ENCODE measurements at regions not wholly inside any gene's neighbourhood (a gene's known extent, or its start where the extent isn't known, plus 50 kb on each side); places are given as distances from the start of the nearest gene placed in this dataset.
"Not testable (repeated sequence)": the region's sequence is repeated elsewhere in the genome, so short reads cannot be mapped to it uniquely, and the experiment has no call there.

DNA sequence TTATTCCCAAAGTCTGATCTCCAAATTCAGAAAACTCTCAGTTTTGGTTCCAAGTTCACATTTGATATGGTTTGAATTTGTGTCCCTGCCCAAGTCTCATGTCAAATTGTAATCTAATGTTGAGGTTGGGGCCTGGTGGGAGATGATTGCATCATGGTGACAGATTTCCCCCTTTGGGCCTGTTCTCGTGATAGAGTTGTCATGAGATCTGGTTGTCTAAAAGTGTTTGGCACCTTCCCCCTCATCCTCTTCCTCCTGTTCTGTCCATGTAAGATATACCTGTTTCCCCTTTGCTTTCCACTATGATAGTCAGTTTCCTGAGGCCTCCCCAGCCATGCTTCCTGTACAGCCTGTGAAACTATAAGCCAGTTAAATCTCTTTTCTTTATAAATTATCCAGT, 138.6 kb downstream of the ARL4A start:
- H3K27me3 Mint-ChIP-seq: no peaks in the 10 kb centered on the region
- H3K36me3 Mint-ChIP-seq: no peaks in the 10 kb centered on the region
- H3K27ac Mint-ChIP-seq: no peak overlapping the region
- no peaks in the 10 kb centered on the region for H3K4me1 Mint-ChIP-seq (ENCODE audit: low read depth in 2 of 2)
- H3K4me3 Mint-ChIP-seq: no peak overlapping the region
- ATAC-seq (no peak), DNase-seq (ENCODE audit: low spot score) (no peak)
- H3K9me3 Mint-ChIP-seq: peaks cover 6% of the 10 kb centered on the region

DNA sequence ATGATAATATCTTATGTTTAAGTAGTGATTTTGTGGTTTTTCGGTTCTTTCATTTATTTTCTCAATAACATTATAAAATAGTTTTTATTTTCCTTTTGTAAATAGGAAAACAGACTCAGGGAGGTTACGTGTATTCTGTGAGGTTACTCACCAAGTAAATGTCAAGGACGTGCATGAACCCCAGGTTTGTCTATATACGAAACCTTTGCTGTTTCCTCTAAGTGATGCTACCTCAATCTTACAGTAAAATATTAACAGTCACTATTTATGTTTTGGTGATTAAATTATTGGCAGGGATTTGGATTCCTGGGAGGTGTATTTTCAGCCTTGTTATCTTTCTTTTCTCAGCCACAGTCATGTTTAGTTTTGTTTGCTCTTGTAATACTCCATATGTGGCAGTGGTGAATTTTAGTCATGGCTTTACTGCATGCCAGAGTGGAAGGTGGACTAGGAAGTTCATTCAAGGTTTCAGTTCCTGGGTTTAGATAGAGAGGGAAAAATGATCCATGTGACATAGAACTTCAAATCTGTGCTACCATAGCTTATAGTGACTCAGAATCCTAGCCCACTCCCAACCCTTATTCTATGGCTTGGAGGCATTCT, 139.9 kb downstream of the ARL4A start:
- H3K9me3 Mint-ChIP-seq: peaks cover 6% of the 10 kb centered on the region
- no peaks in the 10 kb centered on the region for H3K36me3 Mint-ChIP-seq
- H3K4me3 Mint-ChIP-seq: no peak overlapping the region
- H3K27ac Mint-ChIP-seq: no peak overlapping the region
- ATAC-seq (no peak), DNase-seq (ENCODE audit: low spot score) (no peak)
- no peaks in the 10 kb centered on the region for H3K4me1 Mint-ChIP-seq (ENCODE audit: low read depth in 2 of 2)
- H3K27me3 Mint-ChIP-seq: no peaks in the 10 kb centered on the region

- no peaks in the 10 kb centered on the region for H3K27me3 Mint-ChIP-seq
- no peak overlapping the region for H3K4me3 Mint-ChIP-seq
- no peak overlapping the region for H3K27ac Mint-ChIP-seq
- no peaks in the 10 kb centered on the region for H3K4me1 Mint-ChIP-seq (ENCODE audit: low read depth in 2 of 2)
- peaks cover 7% of the 10 kb centered on the region for H3K9me3 Mint-ChIP-seq
- ATAC-seq: no peak
- peaks cover 2% of the 10 kb centered on the region for H3K36me3 Mint-ChIP-seq
- no peak for DNase-seq (ENCODE audit: low spot score)
These were observed 140.5 kb downstream of the ARL4A start for GRCh38 chr7:12827920-12828319.

DNA sequence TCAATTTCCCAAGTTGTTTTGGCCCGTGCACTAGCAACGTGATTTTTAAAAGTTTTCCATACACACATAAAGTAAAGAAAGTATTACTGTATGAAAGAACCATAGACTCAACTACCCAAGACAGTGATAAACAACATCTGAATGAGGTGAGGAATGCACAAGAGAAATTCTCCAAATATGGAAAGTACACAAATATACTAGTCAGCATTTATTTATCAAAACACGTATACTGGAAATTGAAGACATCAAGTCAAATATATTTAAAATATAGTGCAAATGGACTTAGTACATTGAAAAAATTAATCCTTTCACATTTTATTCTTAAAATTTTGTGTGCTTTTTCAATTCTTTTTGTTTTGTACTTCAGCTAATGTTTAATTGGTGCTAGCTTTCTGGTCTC, 143.6 kb downstream of the ARL4A start:
- Mint-ChIP-seq H3K27me3 (no peaks in the 10 kb centered on the region), H3K4me3 (no peak overlapping the region)
- no peak for DNase-seq (ENCODE audit: low spot score)

DNA sequence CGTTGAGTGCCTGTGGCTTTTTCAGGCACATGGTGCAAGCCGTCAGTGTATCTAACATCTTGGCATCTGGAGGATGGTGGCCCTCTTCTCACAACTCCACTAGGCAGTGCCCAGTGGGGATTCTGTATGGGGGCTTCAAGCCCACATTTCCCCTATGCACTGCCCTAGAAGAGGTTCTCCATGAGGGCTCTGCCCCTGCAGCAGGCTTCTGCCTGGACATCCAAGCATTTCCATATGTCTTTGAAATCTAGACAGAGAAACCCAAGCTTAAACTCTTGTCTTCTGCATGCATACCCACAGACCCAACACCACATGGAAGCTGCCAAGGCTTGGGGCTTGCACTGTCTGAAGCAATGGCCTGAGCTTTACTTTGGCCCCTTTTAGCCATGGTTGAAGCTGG, 146.4 kb downstream of the ARL4A start:
- H3K9me3 Mint-ChIP-seq: peaks cover 12% of the 10 kb centered on the region
- ATAC-seq (no peak), DNase-seq (ENCODE audit: low spot score) (no peak)
- no peaks in the 10 kb centered on the region for H3K4me1 Mint-ChIP-seq (ENCODE audit: low read depth in 2 of 2)
- H3K27me3 Mint-ChIP-seq: no peaks in the 10 kb centered on the region
- no peak overlapping the region for H3K27ac Mint-ChIP-seq
- H3K36me3 Mint-ChIP-seq: peaks cover 5% of the 10 kb centered on the region
- no peak overlapping the region for H3K4me3 Mint-ChIP-seq

More for the DNA sequence above, 143.6 kb downstream of the ARL4A start:
- Mint-ChIP-seq H3K4me1 (ENCODE audit: low read depth in 2 of 2) (no peaks in the 10 kb centered on the region), H3K36me3 (peaks cover 5% of the 10 kb centered on the region), H3K27ac (no peak overlapping the region), H3K9me3 (peaks cover 12% of the 10 kb centered on the region)
- ATAC-seq: no peak

DNA sequence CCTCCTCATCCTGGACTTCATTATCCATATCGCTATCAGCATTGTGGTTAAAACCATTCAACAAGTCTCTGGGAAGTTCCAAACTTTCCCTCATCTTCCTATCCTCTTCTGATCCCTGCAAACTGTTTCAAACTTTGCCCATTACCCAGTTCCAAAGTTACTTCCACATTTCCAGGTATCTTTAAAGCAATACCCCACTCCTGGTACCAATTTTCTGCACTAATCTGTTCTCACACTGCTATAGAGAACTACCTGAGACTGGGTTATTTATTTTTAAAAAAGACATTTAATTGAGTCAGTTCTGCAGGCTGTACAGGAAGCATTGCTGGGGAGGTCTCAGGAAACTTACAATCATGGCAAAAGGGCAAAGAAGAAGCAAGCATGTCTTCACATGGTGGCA, 147.3 kb downstream of the ARL4A start:
- Mint-ChIP-seq H3K27ac (no peak overlapping the region), H3K36me3 (peaks cover 5% of the 10 kb centered on the region), H3K4me1 (ENCODE audit: low read depth in 2 of 2) (no peaks in the 10 kb centered on the region), H3K4me3 (no peak overlapping the region), H3K9me3 (peaks cover 12% of the 10 kb centered on the region), H3K27me3 (no peaks in the 10 kb centered on the region)
- ATAC-seq (no peak), DNase-seq (ENCODE audit: low spot score) (no peak)

GRCh38 chr7:12839508-12840153, 152.2 kb downstream of the ARL4A start:
- Mint-ChIP-seq H3K27me3 (no peaks in the 10 kb centered on the region), H3K36me3 (peaks cover 10% of the 10 kb centered on the region), H3K9me3 (peaks cover 28% of the 10 kb centered on the region), H3K4me3 (no peak overlapping the region), H3K4me1 (ENCODE audit: low read depth in 2 of 2) (no peaks in the 10 kb centered on the region), H3K27ac (no peak overlapping the region)
- DNase-seq (ENCODE audit: low spot score) (no peak), ATAC-seq (no peak)

DNA sequence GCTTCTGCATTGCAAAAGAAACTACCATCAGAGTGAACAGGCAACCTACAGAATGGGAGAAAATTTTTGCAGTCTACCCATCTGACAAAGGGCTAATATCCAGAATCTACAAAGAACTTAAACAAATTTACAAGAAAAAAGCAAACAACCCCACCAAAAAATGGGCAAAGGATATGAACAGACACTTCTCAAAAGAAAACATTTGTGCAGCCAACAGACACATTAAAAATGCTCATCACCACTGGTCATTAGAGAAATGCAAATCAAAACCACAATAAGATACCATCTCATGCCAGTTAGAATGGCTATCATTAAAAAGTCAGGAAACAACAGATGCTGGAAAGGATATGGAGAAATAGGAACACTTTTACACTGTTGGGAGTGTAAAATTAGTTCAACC, 157.3 kb downstream of the ARL4A start:
- not testable (repeated sequence) for ATAC-seq; H3K4me1 Mint-ChIP-seq (ENCODE audit: low read depth in 2 of 2); H3K27me3 Mint-ChIP-seq; H3K4me3 Mint-ChIP-seq; H3K27ac Mint-ChIP-seq; DNase-seq (ENCODE audit: low spot score)
- H3K36me3 Mint-ChIP-seq: peaks cover 14% of the 10 kb centered on the region
- peaks cover 34% of the 10 kb centered on the region for H3K9me3 Mint-ChIP-seq

DNA sequence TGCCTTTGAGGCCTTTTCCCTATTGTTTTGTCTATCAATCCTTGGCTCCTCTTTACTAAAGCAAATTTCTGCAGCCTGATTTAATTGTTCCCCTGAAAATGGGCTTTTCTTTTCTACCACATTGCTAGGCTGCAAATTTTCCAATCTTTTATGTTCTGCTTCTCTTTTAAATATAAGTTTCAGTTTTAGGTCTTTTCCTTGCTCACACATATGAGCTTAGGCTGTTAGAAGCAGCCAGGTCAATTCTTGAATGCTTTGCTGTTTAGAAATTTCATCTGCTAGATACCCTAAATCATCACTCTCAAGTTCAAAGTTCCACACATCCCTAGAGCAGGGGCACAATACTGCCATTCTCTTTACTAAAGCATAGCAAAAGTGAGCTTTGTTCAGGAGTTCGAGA, 159.6 kb downstream of the ARL4A start:
- Mint-ChIP-seq H3K27ac (no peak overlapping the region), H3K9me3 (peaks cover 26% of the 10 kb centered on the region), H3K36me3 (peaks cover 10% of the 10 kb centered on the region), H3K4me1 (ENCODE audit: low read depth in 2 of 2) (no peaks in the 10 kb centered on the region), H3K4me3 (no peak overlapping the region), H3K27me3 (no peaks in the 10 kb centered on the region)
- no peak for DNase-seq (ENCODE audit: low spot score)
- no peak for ATAC-seq

DNA sequence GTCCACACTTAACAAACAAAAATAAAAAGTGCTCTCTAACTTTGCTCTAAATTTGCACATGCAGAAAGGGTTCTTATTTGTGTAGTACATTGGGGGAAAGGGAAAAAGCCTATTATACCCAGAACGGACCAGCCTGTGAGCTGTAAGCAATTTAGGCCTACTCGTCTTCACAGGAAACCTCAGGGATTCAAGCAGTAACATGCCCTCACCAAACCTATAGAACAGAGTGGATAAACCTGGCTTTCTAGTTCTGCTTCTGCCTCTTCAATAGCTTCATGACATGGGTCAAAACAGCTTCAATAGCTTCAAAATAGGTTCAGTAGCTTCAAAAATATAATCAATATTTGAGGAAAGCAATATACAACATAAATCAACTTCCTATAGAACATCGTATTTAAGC, 163.7 kb downstream of the ARL4A start:
- peaks cover 4% of the 10 kb centered on the region for H3K36me3 Mint-ChIP-seq
- H3K9me3 Mint-ChIP-seq: peaks cover 8% of the 10 kb centered on the region
- H3K27ac Mint-ChIP-seq: no peak overlapping the region
- no peaks in the 10 kb centered on the region for H3K27me3 Mint-ChIP-seq
- H3K4me1 Mint-ChIP-seq (ENCODE audit: low read depth in 2 of 2): no peaks in the 10 kb centered on the region
- no peak for DNase-seq (ENCODE audit: low spot score)
- ATAC-seq: no peak
- H3K4me3 Mint-ChIP-seq: no peak overlapping the region

DNA sequence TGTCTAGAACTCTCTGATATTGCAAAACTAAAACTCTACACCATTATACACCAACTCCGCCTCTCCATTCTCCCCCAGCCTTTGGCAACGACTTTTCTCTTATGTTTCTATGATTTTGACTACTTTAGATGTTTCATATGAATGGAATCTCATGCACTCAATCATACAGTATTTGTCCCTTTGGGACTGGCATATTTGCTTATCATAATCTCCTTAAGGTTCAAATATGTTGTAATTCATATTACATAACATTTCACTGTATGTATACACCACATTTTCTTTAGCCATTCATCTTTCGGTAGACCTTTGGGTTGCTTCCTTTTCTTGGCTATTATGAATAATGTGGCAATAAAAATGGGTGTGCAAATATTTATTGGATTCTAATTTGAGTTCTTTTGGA, 164.4 kb downstream of the ARL4A start:
- no peak overlapping the region for H3K27ac Mint-ChIP-seq
- no peaks in the 10 kb centered on the region for H3K4me1 Mint-ChIP-seq (ENCODE audit: low read depth in 2 of 2)
- DNase-seq (ENCODE audit: low spot score): no peak
- H3K4me3 Mint-ChIP-seq: no peak overlapping the region
- H3K36me3 Mint-ChIP-seq: peaks cover 4% of the 10 kb centered on the region
- no peak for ATAC-seq
- H3K27me3 Mint-ChIP-seq: no peaks in the 10 kb centered on the region
- H3K9me3 Mint-ChIP-seq: peaks cover 8% of the 10 kb centered on the region

- Mint-ChIP-seq H3K4me1 (ENCODE audit: low read depth in 2 of 2) (no peaks in the 10 kb centered on the region), H3K27ac (no peak overlapping the region), H3K4me3 (no peak overlapping the region), H3K9me3 (peaks cover 2% of the 10 kb centered on the region), H3K36me3 (no peaks in the 10 kb centered on the region), H3K27me3 (no peaks in the 10 kb centered on the region)
- DNase-seq (ENCODE audit: low spot score): no peak
- ATAC-seq: no peak
These were observed 167.6 kb downstream of the ARL4A start for GRCh38 chr7:12855036-12855435.

DNA sequence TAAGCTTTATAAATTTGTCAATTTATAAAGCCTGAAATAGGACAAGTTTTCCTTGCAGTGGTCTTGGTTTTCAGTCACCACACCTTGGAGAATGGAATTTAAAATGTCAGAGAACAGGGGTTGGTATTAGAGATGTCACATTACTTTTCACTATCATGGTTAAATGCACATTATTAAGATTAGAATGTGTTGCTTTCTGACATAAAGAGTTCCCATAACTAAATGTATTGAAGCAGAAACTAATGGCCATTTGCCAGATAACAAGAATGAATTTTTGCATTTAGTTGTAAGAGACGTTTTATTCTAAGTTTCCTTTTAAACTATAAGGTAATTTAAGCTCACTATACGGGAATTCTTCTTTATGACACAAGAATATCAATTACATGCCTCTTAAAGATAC, 172.3 kb downstream of the ARL4A start:
- H3K4me3 Mint-ChIP-seq: no peak overlapping the region
- no peak overlapping the region for H3K27ac Mint-ChIP-seq
- H3K9me3 Mint-ChIP-seq: no peaks in the 10 kb centered on the region
- no peak for ATAC-seq
- no peak for DNase-seq (ENCODE audit: low spot score)
- no peaks in the 10 kb centered on the region for H3K27me3 Mint-ChIP-seq
- H3K4me1 Mint-ChIP-seq (ENCODE audit: low read depth in 2 of 2): no peaks in the 10 kb centered on the region
- no peaks in the 10 kb centered on the region for H3K36me3 Mint-ChIP-seq

- ATAC-seq: no peak
- Mint-ChIP-seq H3K9me3 (no peaks in the 10 kb centered on the region), H3K4me1 (ENCODE audit: low read depth in 2 of 2) (no peaks in the 10 kb centered on the region), H3K4me3 (no peak overlapping the region), H3K27ac (no peak overlapping the region), H3K27me3 (no peaks in the 10 kb centered on the region), H3K36me3 (no peaks in the 10 kb centered on the region)
- no peak for DNase-seq (ENCODE audit: low spot score)
These were observed 173.6 kb downstream of the ARL4A start for GRCh38 chr7:12861070-12861469.

- no peaks in the 10 kb centered on the region for H3K4me1 Mint-ChIP-seq (ENCODE audit: low read depth in 2 of 2)
- no peak for DNase-seq (ENCODE audit: low spot score)
- no peaks in the 10 kb centered on the region for H3K27me3 Mint-ChIP-seq
- no peak overlapping the region for H3K4me3 Mint-ChIP-seq
- no peak for ATAC-seq
- no peaks in the 10 kb centered on the region for H3K9me3 Mint-ChIP-seq
- H3K27ac Mint-ChIP-seq: no peak overlapping the region
- H3K36me3 Mint-ChIP-seq: no peaks in the 10 kb centered on the region
These were observed 174.7 kb downstream of the ARL4A start for GRCh38 chr7:12862146-12862545.

Data from natural killer cell treated with Interleukin-12 subunit alpha and Interleukin-12 subunit beta and Interleukin-15 and Interleukin-18, amount 100 ng/mL, for 72 hours (primary cell).